HepG2 (cell line): ENCODE measurements at regions not wholly inside any gene's neighbourhood (a gene's known extent, or its start where the extent isn't known, plus 50 kb on each side); places are given as distances from the start of the nearest gene placed in this dataset.
A peak's percentile ranks its signal among the peaks of the same experiment; 100 is the strongest.

ENCODE experiments used
- ATAC-seq: fragments of 200-7000 bp; cut with Tn5 transposase; 3 replicates; pipeline ENCODE4 v1.9.1; 2020; ENCODE audit warnings: mild to moderate bottlenecking, moderate library complexity
- BruUV-seq: library from RNA; stranded (reverse); fragments of 400-500 nt; replicated peaks from 2 replicates; lab custom pipeline; 2021; lab: Mats Ljungman, UMichigan
- CTCF ChIA-PET: fragments of 300-600 bp; formaldehyde crosslinking; extraction: SDS; loops from one replicate; lab custom pipeline; 2021; ENCODE audit warnings: low total read pairs, inconsistent platforms, low intra/inter-chr PET ratio; lab: Yijun Ruan, JAX
- POLR2A ChIA-PET: fragments of 350-600 bp; sonication (Branson Sonifier 250); formaldehyde crosslinking; loops from one replicate; lab custom pipeline; 2020; ENCODE audit warnings: antibody characterized with exemption, inconsistent platforms; lab: Yijun Ruan, JAX
- DNase-seq: peaks from one replicate; pipeline ENCODE4 v3.0.0-alpha.2; 2015; ENCODE audit warnings: low spot score
- FAIRE-seq: peaks from 3 replicates; lab custom pipeline; 2011; peaks lifted over from hg19 to GRCh38; lab: Jason Lieb, UNC
- H2AFZ ChIP-seq: one replicate; pipeline ENCODE4 v1.6.1; 2011; ENCODE audit warnings: low read length, inconsistent platforms
- H3K27ac ChIP-seq: fragments of 300-600 bp; 3 replicates; pipeline ENCODE4 v1.8.0; 2011; ENCODE audit warnings: mixed run types, mild to moderate bottlenecking, mixed read lengths, low read length, inconsistent platforms; ENCODE audit not compliant: insufficient read depth; ENCODE audit errors: extremely low read length
- H3K27me3 ChIP-seq, 2 experiments: fragments of 200-600 bp in 1 of 2; 2 replicates in 1 of 2; 3 replicates in 1 of 2; pipeline versions ENCODE4 v1.6.0 to v1.8.0; 2011; ENCODE audit warnings: low read length in 2 of 2, mild to moderate bottlenecking in 2 of 2, moderate library complexity in 2 of 2, inconsistent platforms in 1 of 2; ENCODE audit not compliant: insufficient read depth in 2 of 2, control insufficient read depth in 1 of 2
- H3K36me3 ChIP-seq, 2 experiments: fragments of 200-600 bp in 1 of 2; replicated peaks in 1 of 2; 2 replicates in 1 of 2; 3 replicates in 1 of 2; pipeline versions ENCODE4 v1.5.1 to v1.8.0; 2011; ENCODE audit warnings: low read length in 2 of 2, inconsistent platforms in 1 of 2; ENCODE audit not compliant: insufficient read depth in 2 of 2, control insufficient read depth in 1 of 2
- H3K4me1 ChIP-seq: 2 replicates; pipeline ENCODE4 v1.5.1; 2012; ENCODE audit warnings: low read length, inconsistent platforms; ENCODE audit not compliant: insufficient read depth
- H3K4me2 ChIP-seq: 2 replicates; pipeline ENCODE4 v1.6.0; 2011; ENCODE audit warnings: low read depth, low read length, inconsistent platforms
- H3K4me3 ChIP-seq, 3 experiments: fragments of 200-600 bp in 1 of 3; sonication (generic), shearing (Covaris generic) in 1 of 3; replicated peaks in 1 of 3; 2 replicates each; pipeline ENCODE4 v1.5.1; 2011 to 2016; ENCODE audit warnings: low read length in 3 of 3, inconsistent platforms in 2 of 3, low read depth in 2 of 3, mild to moderate bottlenecking in 2 of 3, control low read depth in 1 of 3, mixed read lengths in 1 of 3; ENCODE audit not compliant: insufficient read depth in 1 of 3
- H3K79me2 ChIP-seq: one replicate; pipeline ENCODE4 v1.6.1; 2011; ENCODE audit warnings: low read length, inconsistent platforms; ENCODE audit not compliant: insufficient read depth
- H3K9ac ChIP-seq: 2 replicates; pipeline ENCODE4 v1.6.0; 2011; ENCODE audit warnings: mild to moderate bottlenecking, low read depth, low read length, inconsistent platforms; ENCODE audit not compliant: insufficient read depth
- H3K9me3 ChIP-seq: 2 replicates; pipeline ENCODE4 v1.5.1; 2012; ENCODE audit warnings: mild to moderate bottlenecking, low read length
- H4K20me1 ChIP-seq: 2 replicates; pipeline ENCODE4 v1.6.0; 2011; ENCODE audit warnings: inconsistent platforms, mild to moderate bottlenecking, low read length, moderate library complexity; ENCODE audit not compliant: insufficient read depth
- ADNP ChIP-seq: sonication (generic); formaldehyde crosslinking; IDR thresholded peaks from 2 replicates; pipeline ENCODE4 v1.4.0; 2020; ENCODE audit warnings: missing genetic modification reagents
- BCL6 ChIP-seq: IDR thresholded peaks from 2 replicates; pipeline ENCODE4 v1.6.1; 2016; ENCODE audit warnings: missing genetic modification reagents, missing compliant biosample characterization
- FOXA1 ChIP-seq, 2 experiments: fragments of 450-650 bp in 1 of 2; sonication (generic) in 1 of 2; formaldehyde crosslinking in 1 of 2; IDR thresholded peaks; 2 replicates each; pipeline versions ENCODE4 v1.4.0 to v1.6.1; 2016 to 2020; ENCODE audit warnings: missing genetic modification reagents in 1 of 2
- FOXJ3 ChIP-seq: sonication (generic); formaldehyde crosslinking; IDR thresholded peaks from 2 replicates; pipeline ENCODE4 v1.4.0; 2020; ENCODE audit warnings: missing genetic modification reagents, mild to moderate bottlenecking, borderline replicate concordance
- FOXP1 ChIP-seq, 2 experiments: fragments of 450-650 bp in 1 of 2; IDR thresholded peaks; 2 replicates each; pipeline ENCODE4 v1.6.1; 2017 to 2018; ENCODE audit warnings: antibody characterized with exemption in 1 of 2
- FOXP4 ChIP-seq: sonication (generic); formaldehyde crosslinking; IDR thresholded peaks from 2 replicates; pipeline ENCODE4 v1.4.0; 2020; ENCODE audit warnings: missing genetic modification reagents
- GATAD2A ChIP-seq: IDR thresholded peaks from 2 replicates; pipeline ENCODE4 v1.6.1; 2016
- HMG20B ChIP-seq: conservative IDR thresholded peaks from 2 replicates; pipeline ENCODE4 v1.6.1; 2016; ENCODE audit warnings: missing genetic modification reagents, missing compliant biosample characterization
- HNF4A ChIP-seq: sonication (generic); formaldehyde crosslinking; IDR thresholded peaks from 2 replicates; pipeline ENCODE4 v1.4.0; 2020; ENCODE audit warnings: missing genetic modification reagents
- HNRNPK ChIP-seq: fragments of 200-400 bp; formaldehyde crosslinking; IDR thresholded peaks from 2 replicates; pipeline ENCODE4 v1.6.1; 2018; ENCODE audit warnings: low read length, low read depth, moderate library complexity, mild to moderate bottlenecking; ENCODE audit not compliant: poor library complexity, severe bottlenecking
- LCORL ChIP-seq, 2 experiments: fragments of 450-650 bp in 1 of 2; sonication (generic) in 1 of 2; formaldehyde crosslinking in 1 of 2; IDR thresholded peaks; 2 replicates each; pipeline versions ENCODE4 v1.5.0 to v1.6.1; 2017 to 2020; ENCODE audit warnings: antibody characterized with exemption in 1 of 2, missing genetic modification reagents in 1 of 2
- NCOA1 ChIP-seq: sonication (generic); formaldehyde crosslinking; IDR thresholded peaks from 2 replicates; pipeline ENCODE4 v1.9.0; 2021; ENCODE audit warnings: missing genetic modification reagents
- NR2F2 ChIP-seq: IDR thresholded peaks from 2 replicates; pipeline ENCODE4 v1.6.1; 2012; ENCODE audit warnings: low read depth, inconsistent platforms, borderline replicate concordance
- ONECUT2 ChIP-seq: sonication (generic); formaldehyde crosslinking; IDR thresholded peaks from 2 replicates; pipeline ENCODE4 v1.4.0; 2020; ENCODE audit warnings: missing genetic modification reagents
- RCOR2 ChIP-seq: IDR thresholded peaks from 2 replicates; pipeline ENCODE4 v1.6.1; 2016; ENCODE audit warnings: missing biosample characterization, missing genetic modification reagents
- TCF7 ChIP-seq: sonication (generic); IDR thresholded peaks from 2 replicates; pipeline ENCODE4 v1.6.1; 2016; ENCODE audit warnings: antibody characterized with exemption, low read depth
- ZKSCAN8 ChIP-seq: IDR thresholded peaks from 2 replicates; pipeline ENCODE4 v1.6.1; 2016; ENCODE audit warnings: borderline replicate concordance, missing genetic modification reagents, missing compliant biosample characterization
- ZNF30 ChIP-seq: sonication (generic); formaldehyde crosslinking; IDR thresholded peaks from 2 replicates; pipeline ENCODE4 v1.5.0; 2020; ENCODE audit warnings: mild to moderate bottlenecking, missing genetic modification reagents
- ZNF549 ChIP-seq: sonication (generic); formaldehyde crosslinking; IDR thresholded peaks from 2 replicates; pipeline ENCODE4 v1.5.0; 2020; ENCODE audit warnings: missing genetic modification reagents
- ZNF569 ChIP-seq: sonication (generic); formaldehyde crosslinking; IDR thresholded peaks from 2 replicates; pipeline ENCODE4 v1.5.0; 2020; ENCODE audit warnings: mild to moderate bottlenecking, missing genetic modification reagents, moderate library complexity, borderline replicate concordance
- in situ Hi-C: cut with HindIII; loops from 2 replicates; pipeline ENCODE4 v1.10.0; 2017; ENCODE audit warnings: low pct_unique_long_range_greater_than_20kb; ENCODE audit not compliant: extremely low pct_ligation_motif_present
- intact Hi-C: fragments of 100-400 bp; cut with micrococcal nuclease; formaldehyde crosslinking; loops from one replicate; pipeline ENCODE4 v1.10.0; 2022; ENCODE audit not compliant: unreplicated experiment
- TF ChIP-seq, protein P1 (sequence below): IDR thresholded peaks from 2 replicates; pipeline ENCODE4 v1.6.1; 2012; ENCODE audit warnings: low read depth, low read length, improper control_type of control experiment
- TF ChIP-seq, protein P2 (sequence below): sonication (generic); formaldehyde crosslinking; conservative IDR thresholded peaks from 2 replicates; pipeline ENCODE4 v1.5.0; 2020; ENCODE audit warnings: missing genetic modification reagents

DNA sequence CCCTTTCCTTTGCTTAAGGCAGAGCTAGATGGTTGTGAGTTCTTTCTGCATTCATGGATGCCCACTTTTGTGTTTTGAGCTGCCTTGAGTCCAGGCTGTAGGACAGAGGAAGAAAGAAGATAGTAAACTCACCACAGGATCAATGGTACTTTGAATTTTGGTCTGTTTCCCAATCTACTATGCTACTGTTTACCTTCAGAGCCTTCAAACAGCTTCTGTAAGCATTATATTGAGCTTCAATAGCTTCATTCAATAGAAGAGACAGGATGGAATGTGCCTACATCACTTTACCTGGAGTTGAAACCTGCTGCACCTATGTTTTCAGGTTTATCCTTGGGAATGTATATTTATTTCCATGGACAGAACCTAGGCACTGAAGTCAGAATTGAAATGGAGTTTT lies 397.9 kb upstream of the DYNLRB2 start:
- no peak for FAIRE-seq
- no peaks in the 10 kb centered on the region for H3K79me2 ChIP-seq
- H3K27ac ChIP-seq: no peak overlapping the region
- no peaks in the 10 kb centered on the region for H3K27me3 ChIP-seq
- DNase-seq: peak; percentile 30
- ATAC-seq: peak; percentile 94
- POLR2A ChIA-PET: interaction anchor here (1.5 kb wide), 1 partner anchor 121 kb away, joined by 4 read pairs; no protein-coding TSS in a partner anchor
- intact Hi-C loops: loop anchor here (2.0 kb wide), 1 partner anchor 324 kb away; no protein-coding TSS in a partner anchor
- H3K9ac ChIP-seq: no peak overlapping the region
- BruUV-seq: no TSS peak
- peak overlapping the region; percentile 4; the same call in 1 of the 2 replicates for H3K4me2 ChIP-seq
- CTCF ChIA-PET: no interaction called here
- H3K4me1 ChIP-seq: peaks cover 24% of the 10 kb centered on the region
- peaks cover 12% of the 10 kb centered on the region; the same call in 1 of the 2 replicates for H3K9me3 ChIP-seq
- in situ Hi-C loops: no loop called here
- no peak overlapping the region for H3K4me3 ChIP-seq
- no peak overlapping the region for H2AFZ ChIP-seq
- H4K20me1 ChIP-seq: no peaks in the 10 kb centered on the region
- no peaks in the 10 kb centered on the region for H3K36me3 ChIP-seq
- TF ChIP-seq ZNF569 (CRISPR knock-in tag): no peak
- no peak for TF ChIP-seq FOXP1 (IDR thresholded peaks at IDR 0.05)
- peak; percentile 58; the same call in 1 of the 2 replicates for TF ChIP-seq FOXP1 (CRISPR knock-in tag; IDR thresholded peaks at IDR 0.05)
- peak; percentile 64 for TF ChIP-seq HNF4A (CRISPR knock-in tag)
- TF ChIP-seq FOXP4 (CRISPR knock-in tag): 0 out of 2 replicates have a peak, but pooled peaks have one; percentile 44
- TF ChIP-seq, protein P1, sequence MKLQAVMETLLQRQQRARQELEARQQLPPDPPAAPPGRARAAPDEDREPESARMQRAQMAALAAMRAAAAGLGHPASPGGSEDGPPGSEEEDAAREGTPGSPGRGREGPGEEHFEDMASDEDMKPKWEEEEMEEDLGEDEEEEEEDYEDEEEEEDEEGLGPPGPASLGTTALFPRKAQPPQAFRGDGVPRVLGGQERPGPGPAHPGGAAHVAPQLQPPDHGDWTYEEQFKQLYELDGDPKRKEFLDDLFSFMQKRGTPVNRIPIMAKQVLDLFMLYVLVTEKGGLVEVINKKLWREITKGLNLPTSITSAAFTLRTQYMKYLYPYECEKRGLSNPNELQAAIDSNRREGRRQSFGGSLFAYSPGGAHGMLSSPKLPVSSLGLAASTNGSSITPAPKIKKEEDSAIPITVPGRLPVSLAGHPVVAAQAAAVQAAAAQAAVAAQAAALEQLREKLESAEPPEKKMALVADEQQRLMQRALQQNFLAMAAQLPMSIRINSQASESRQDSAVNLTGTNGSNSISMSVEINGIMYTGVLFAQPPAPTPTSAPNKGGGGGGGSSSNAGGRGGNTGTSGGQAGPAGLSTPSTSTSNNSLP: 0 out of 2 replicates have a peak, but pooled peaks have one; percentile 33
- TF ChIP-seq LCORL (IDR thresholded peaks at IDR 0.05): no peak
- TF ChIP-seq LCORL (CRISPR knock-in tag; IDR thresholded peaks at IDR 0.05): peak; percentile 25; the same call in 1 of the 2 replicates
- no peak for TF ChIP-seq ZNF30 (CRISPR knock-in tag)
- no peak for TF ChIP-seq ZKSCAN8 (CRISPR knock-in tag)
- TF ChIP-seq FOXJ3 (CRISPR knock-in tag): peak; percentile 36; the same call in 1 of the 2 replicates
- no peak for TF ChIP-seq FOXA1 (IDR thresholded peaks at IDR 0.05)
- peak; percentile 50 for TF ChIP-seq FOXA1 (CRISPR knock-in tag; IDR thresholded peaks at IDR 0.05)
- TF ChIP-seq, protein P2, sequence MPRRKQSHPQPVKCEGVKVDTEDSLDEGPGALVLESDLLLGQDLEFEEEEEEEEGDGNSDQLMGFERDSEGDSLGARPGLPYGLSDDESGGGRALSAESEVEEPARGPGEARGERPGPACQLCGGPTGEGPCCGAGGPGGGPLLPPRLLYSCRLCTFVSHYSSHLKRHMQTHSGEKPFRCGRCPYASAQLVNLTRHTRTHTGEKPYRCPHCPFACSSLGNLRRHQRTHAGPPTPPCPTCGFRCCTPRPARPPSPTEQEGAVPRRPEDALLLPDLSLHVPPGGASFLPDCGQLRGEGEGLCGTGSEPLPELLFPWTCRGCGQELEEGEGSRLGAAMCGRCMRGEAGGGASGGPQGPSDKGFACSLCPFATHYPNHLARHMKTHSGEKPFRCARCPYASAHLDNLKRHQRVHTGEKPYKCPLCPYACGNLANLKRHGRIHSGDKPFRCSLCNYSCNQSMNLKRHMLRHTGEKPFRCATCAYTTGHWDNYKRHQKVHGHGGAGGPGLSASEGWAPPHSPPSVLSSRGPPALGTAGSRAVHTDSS (CRISPR knock-in tag): no peak
- TF ChIP-seq HMG20B (CRISPR knock-in tag): no peak
- TF ChIP-seq ZNF549 (CRISPR knock-in tag): no peak
- peak; percentile 43; the same call in 1 of the 2 replicates for TF ChIP-seq BCL6
- peak; percentile 50; the same call in 1 of the 2 replicates for TF ChIP-seq TCF7
- no peak for TF ChIP-seq ADNP (CRISPR knock-in tag)
- no peak for TF ChIP-seq RCOR2
- 0 out of 2 replicates have a peak, but pooled peaks have one; percentile 12 for TF ChIP-seq ONECUT2 (CRISPR knock-in tag)
- TF ChIP-seq GATAD2A: peak; percentile 46
- TF ChIP-seq NR2F2: 0 out of 2 replicates have a peak, but pooled peaks have one; percentile 32
- 0 out of 2 replicates have a peak, but pooled peaks have one; percentile 32 for TF ChIP-seq NCOA1
- no peak for TF ChIP-seq HNRNPK
